ENCODE measurements at regions not wholly inside any gene's neighbourhood (a gene's known extent, or its start where the extent isn't known, plus 50 kb on each side); places are given as distances from the start of the nearest gene placed in this dataset.

GRCh38 chr12:13444076-13444475, 247.6 kb downstream of the EMP1 start:
- no peak for TF ChIP-seq CTCF (IDR thresholded peaks at IDR 0.05)
- TF ChIP-seq POLR2A (IDR thresholded peaks at IDR 0.05) = no peak
